Suprapubic skin (tissue), 4 donors: ENCODE measurements at regions not wholly inside any gene's neighbourhood (a gene's known extent, or its start where the extent isn't known, plus 50 kb on each side); places are given as distances from the start of the nearest gene placed in this dataset.

ENCODE experiments used
- DNase-seq, 2 donors: peaks; one replicate each; pipeline ENCODE4 v3.0.0-alpha.2; 2019; ENCODE audit warnings: low spot score in 2 of 2
- H3K27ac ChIP-seq: fragments of 200-600 bp; sonication (generic); one replicate; pipeline ENCODE4 v1.5.1; 2019
- H3K27me3 ChIP-seq: fragments of 200-600 bp; sonication (generic); one replicate; pipeline ENCODE4 v1.5.1; 2019
- H3K36me3 ChIP-seq: fragments of 200-600 bp; sonication (generic); one replicate; pipeline ENCODE4 v1.5.1; 2019
- H3K4me1 ChIP-seq: fragments of 200-600 bp; sonication (generic); one replicate; pipeline ENCODE4 v1.5.1; 2019
- H3K4me3 ChIP-seq: fragments of 200-600 bp; sonication (generic); one replicate; pipeline ENCODE4 v1.5.1; 2019; ENCODE audit warnings: mild to moderate bottlenecking
- H3K9me3 ChIP-seq: fragments of 200-600 bp; sonication (generic); one replicate; pipeline ENCODE4 v1.5.1; 2019
- EP300 ChIP-seq: sonication (generic); formaldehyde crosslinking; IDR thresholded peaks from one replicate; pipeline ENCODE4 v1.6.1; 2017; ENCODE audit warnings: antibody characterized with exemption
- POLR2A ChIP-seq, 2 donors: fragments of 450-650 bp; IDR thresholded peaks; one replicate each; pipeline ENCODE4 v1.6.1; 2017; ENCODE audit warnings: antibody characterized with exemption in 2 of 2, mild to moderate bottlenecking in 2 of 2, moderate library complexity in 2 of 2
- POLR2AphosphoS5 ChIP-seq, 3 donors: sonication (generic); formaldehyde crosslinking; IDR thresholded peaks; one replicate each; pipeline ENCODE4 v1.6.1; 2017; ENCODE audit warnings: antibody characterized with exemption in 3 of 3
- WGBS: methylation state at CpG from one replicate; pipeline ENCODE4 v1.1.5; 2018; 5-methylcytosine and 5-hydroxymethylcytosine counted together
- TF ChIP-seq, protein P1 (sequence below), 2 donors: fragments of 200-600 bp in 1 of 2; fragments of 450-650 bp in 1 of 2; sonication (generic) in 1 of 2; IDR thresholded peaks; one replicate each; pipeline ENCODE4 v1.5.1; 2016 to 2019; ENCODE audit warnings: antibody characterized with exemption in 2 of 2, mild to moderate bottlenecking in 1 of 2, moderate library complexity in 1 of 2

- TF ChIP-seq, protein P1, sequence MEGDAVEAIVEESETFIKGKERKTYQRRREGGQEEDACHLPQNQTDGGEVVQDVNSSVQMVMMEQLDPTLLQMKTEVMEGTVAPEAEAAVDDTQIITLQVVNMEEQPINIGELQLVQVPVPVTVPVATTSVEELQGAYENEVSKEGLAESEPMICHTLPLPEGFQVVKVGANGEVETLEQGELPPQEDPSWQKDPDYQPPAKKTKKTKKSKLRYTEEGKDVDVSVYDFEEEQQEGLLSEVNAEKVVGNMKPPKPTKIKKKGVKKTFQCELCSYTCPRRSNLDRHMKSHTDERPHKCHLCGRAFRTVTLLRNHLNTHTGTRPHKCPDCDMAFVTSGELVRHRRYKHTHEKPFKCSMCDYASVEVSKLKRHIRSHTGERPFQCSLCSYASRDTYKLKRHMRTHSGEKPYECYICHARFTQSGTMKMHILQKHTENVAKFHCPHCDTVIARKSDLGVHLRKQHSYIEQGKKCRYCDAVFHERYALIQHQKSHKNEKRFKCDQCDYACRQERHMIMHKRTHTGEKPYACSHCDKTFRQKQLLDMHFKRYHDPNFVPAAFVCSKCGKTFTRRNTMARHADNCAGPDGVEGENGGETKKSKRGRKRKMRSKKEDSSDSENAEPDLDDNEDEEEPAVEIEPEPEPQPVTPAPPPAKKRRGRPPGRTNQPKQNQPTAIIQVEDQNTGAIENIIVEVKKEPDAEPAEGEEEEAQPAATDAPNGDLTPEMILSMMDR (IDR thresholded peaks at IDR 0.05): no peak
- TF ChIP-seq POLR2AphosphoS5 (IDR thresholded peaks at IDR 0.05) (no peak), POLR2A (IDR thresholded peaks at IDR 0.05) (no peak), EP300 (no peak)
- H3K27ac ChIP-seq: no peak overlapping the region
- H3K4me3 ChIP-seq: no peak overlapping the region
- no peaks in the 10 kb centered on the region for H3K27me3 ChIP-seq
- no peaks in the 10 kb centered on the region for H3K36me3 ChIP-seq
- DNase-seq: no peak
- WGBS: 77% methylated on average over 2 of the region's 2 CpGs
- peaks cover 9% of the 10 kb centered on the region for H3K4me1 ChIP-seq
- H3K9me3 ChIP-seq: no peaks in the 10 kb centered on the region
Measured at GRCh38 chr6:105882121-105882803, 203.9 kb upstream of the PRDM1 start.

- Histone ChIP-seq H3K4me1 (peaks cover 8% of the 10 kb centered on the region), H3K27me3 (no peaks in the 10 kb centered on the region), H3K9me3 (no peaks in the 10 kb centered on the region), H3K36me3 (no peaks in the 10 kb centered on the region), H3K4me3 (no peak overlapping the region), H3K27ac (no peak overlapping the region)
- 92% methylated on average over 3 of the region's 3 CpGs for WGBS
- no peak for TF ChIP-seq POLR2AphosphoS5 (IDR thresholded peaks at IDR 0.05)
- TF ChIP-seq EP300: no peak
- TF ChIP-seq, protein P1 (IDR thresholded peaks at IDR 0.05): no peak
- TF ChIP-seq POLR2A (IDR thresholded peaks at IDR 0.05): no peak
- no peak for DNase-seq
Measured at GRCh38 chr6:105881608-105882007, 204.5 kb upstream of the PRDM1 start.

DNA sequence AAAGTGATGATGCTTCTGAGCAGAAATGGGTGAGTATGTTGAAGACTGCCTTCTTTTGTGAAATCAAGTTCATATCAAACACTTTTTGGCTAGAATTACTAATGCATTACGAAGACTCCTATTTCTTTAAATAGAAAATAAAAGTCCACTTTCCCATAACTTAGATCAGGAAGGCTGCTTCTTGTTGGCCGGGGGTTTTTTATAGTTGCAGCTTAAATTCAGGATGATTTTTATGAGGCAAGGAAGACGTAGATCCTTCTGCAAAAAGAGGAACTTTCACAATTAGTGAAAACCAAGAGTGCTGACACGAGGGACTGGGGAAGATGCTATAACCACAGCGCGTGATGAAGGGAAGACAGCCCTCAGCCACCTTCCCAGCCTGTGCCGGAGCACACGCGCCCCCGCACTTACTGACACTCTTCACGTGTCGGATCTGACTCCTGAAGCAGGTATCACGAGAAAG is 206.1 kb upstream of the PRDM1 start:
- WGBS: 68% methylated on average over 13 of the region's 13 CpGs
- Histone ChIP-seq H3K4me1 (no peaks in the 10 kb centered on the region), H3K36me3 (no peaks in the 10 kb centered on the region), H3K9me3 (no peaks in the 10 kb centered on the region), H3K4me3 (no peak overlapping the region), H3K27ac (no peak overlapping the region), H3K27me3 (no peaks in the 10 kb centered on the region)
- TF ChIP-seq, protein P1 (IDR thresholded peaks at IDR 0.05): no peak
- TF ChIP-seq POLR2AphosphoS5 (IDR thresholded peaks at IDR 0.05) (no peak), POLR2A (IDR thresholded peaks at IDR 0.05) (no peak), EP300 (no peak)
- DNase-seq: no peak

- H3K27ac ChIP-seq: no peak overlapping the region
- H3K4me3 ChIP-seq: no peak overlapping the region
- no peaks in the 10 kb centered on the region for H3K27me3 ChIP-seq
- H3K36me3 ChIP-seq: no peaks in the 10 kb centered on the region
- DNase-seq: no peak
- no peaks in the 10 kb centered on the region for H3K9me3 ChIP-seq
- no peaks in the 10 kb centered on the region for H3K4me1 ChIP-seq
- 70% methylated on average over 2 of the region's 2 CpGs for WGBS
- TF ChIP-seq EP300 (no peak), POLR2A (IDR thresholded peaks at IDR 0.05) (no peak)
- TF ChIP-seq, protein P1 (IDR thresholded peaks at IDR 0.05): no peak
Measured at GRCh38 chr6:105879146-105879545, 207.0 kb upstream of the PRDM1 start.

GRCh38 chr6:105875974-105876640 is 210.0 kb upstream of the PRDM1 start:
- Histone ChIP-seq H3K27ac (no peak overlapping the region), H3K27me3 (no peaks in the 10 kb centered on the region), H3K4me1 (no peaks in the 10 kb centered on the region), H3K4me3 (no peak overlapping the region), H3K9me3 (no peaks in the 10 kb centered on the region), H3K36me3 (no peaks in the 10 kb centered on the region)
- no peak for DNase-seq
- WGBS: 79% methylated on average over 11 of the region's 11 CpGs
- TF ChIP-seq POLR2AphosphoS5 (IDR thresholded peaks at IDR 0.05): no peak
- TF ChIP-seq POLR2A (IDR thresholded peaks at IDR 0.05): no peak
- TF ChIP-seq, protein P1 (IDR thresholded peaks at IDR 0.05): no peak
- no peak for TF ChIP-seq EP300
